GM23338 (cell line): ENCODE measurements at regions not wholly inside any gene's neighbourhood (a gene's known extent, or its start where the extent isn't known, plus 50 kb on each side); places are given as distances from the start of the nearest gene placed in this dataset.

ENCODE experiments used
- ATAC-seq: fragments of 200-7000 bp; cut with Tn5 transposase; 3 replicates; pipeline ENCODE4 v1.9.1; 2020
- DNase-seq: peaks from one replicate; pipeline ENCODE4 v3.0.0-alpha.2; 2015; ENCODE audit warnings: low spot score
- H2AFZ ChIP-seq: fragments of 200-600 bp; sonication (generic); 2 replicates; pipeline ENCODE4 v1.8.0; 2016; ENCODE audit warnings: antibody characterized with exemption, mild to moderate bottlenecking, moderate library complexity
- H3F3A ChIP-seq: fragments of 200-600 bp; sonication (generic); replicated peaks from 2 replicates; pipeline ENCODE4 v1.8.0; 2017; ENCODE audit warnings: antibody characterized with exemption, mixed run types, low read depth
- H3K27ac ChIP-seq: fragments of 200-600 bp; sonication (generic); 2 replicates; pipeline ENCODE4 v1.6.1; 2016; ENCODE audit warnings: low read depth
- H3K27me3 ChIP-seq: fragments of 200-600 bp; sonication (generic); 2 replicates; pipeline ENCODE4 v1.8.0; 2016; ENCODE audit warnings: mild to moderate bottlenecking, mixed run types, moderate library complexity; ENCODE audit not compliant: insufficient read depth
- H3K36me3 ChIP-seq: fragments of 200-600 bp; sonication (generic); 2 replicates; pipeline ENCODE4 v1.8.0; 2016; ENCODE audit warnings: mild to moderate bottlenecking; ENCODE audit not compliant: insufficient read depth
- H3K4me1 ChIP-seq: fragments of 200-600 bp; sonication (generic); 2 replicates; pipeline ENCODE4 v1.8.0; 2016; ENCODE audit warnings: mild to moderate bottlenecking, moderate library complexity; ENCODE audit not compliant: insufficient read depth
- H3K4me2 ChIP-seq: fragments of 200-600 bp; sonication (generic); 2 replicates; pipeline ENCODE4 v1.7.1; 2017; ENCODE audit warnings: mixed run types
- H3K4me3 ChIP-seq: fragments of 200-600 bp; sonication (generic); 2 replicates; pipeline ENCODE4 v1.6.1; 2016; ENCODE audit warnings: mixed run types
- H3K79me2 ChIP-seq: fragments of 200-600 bp; sonication (generic); replicated peaks from 2 replicates; pipeline ENCODE4 v1.8.0; 2017; ENCODE audit warnings: mild to moderate bottlenecking; ENCODE audit not compliant: insufficient read depth
- H3K9me2 ChIP-seq: fragments of 200-600 bp; sonication (generic); 2 replicates; pipeline ENCODE4 v1.8.0; 2017; ENCODE audit not compliant: insufficient read depth
- H4K20me1 ChIP-seq: fragments of 200-600 bp; sonication (generic); replicated peaks from 2 replicates; pipeline ENCODE4 v1.8.0; 2017; ENCODE audit warnings: mild to moderate bottlenecking; ENCODE audit not compliant: insufficient read depth
- H3K27ac Mint-ChIP-seq: 2 replicates; pipeline ENCODE4 v1.8.0; 2020; ENCODE audit warnings: inconsistent platforms, mild to moderate bottlenecking, moderate library complexity, mixed read lengths
- H3K27me3 Mint-ChIP-seq: 3 replicates; pipeline ENCODE4 v1.8.0; 2022; ENCODE audit warnings: low read depth, mild to moderate bottlenecking, moderate library complexity, mixed read lengths, inconsistent platforms; ENCODE audit not compliant: insufficient read depth, poor library complexity
- H3K36me3 Mint-ChIP-seq: 3 replicates; pipeline ENCODE4 v1.8.0; 2021; ENCODE audit warnings: low read depth, mild to moderate bottlenecking, inconsistent platforms, moderate library complexity, mixed read lengths
- H3K4me1 Mint-ChIP-seq: 3 replicates; pipeline ENCODE4 v1.8.0; 2020; ENCODE audit warnings: mild to moderate bottlenecking, inconsistent platforms, mixed read lengths
- H3K4me3 Mint-ChIP-seq: 3 replicates; pipeline ENCODE4 v1.8.0; 2021; ENCODE audit warnings: moderate library complexity, mild to moderate bottlenecking, inconsistent platforms, mixed read lengths
- H3K9me3 Mint-ChIP-seq: 3 replicates; pipeline ENCODE4 v1.8.0; 2020; ENCODE audit warnings: moderate library complexity, mild to moderate bottlenecking, inconsistent platforms, mixed read lengths
- CREB1 ChIP-seq: fragments of 250-450 bp; sonication (Bioruptor Pico); IDR thresholded peaks from 2 replicates; pipeline ENCODE4 v1.5.0; 2020; ENCODE audit warnings: low read depth, mild to moderate bottlenecking, moderate library complexity
- EZH2phosphoT487 ChIP-seq: fragments of 200-600 bp; sonication (generic); IDR thresholded peaks from one replicate; pipeline ENCODE4 v1.8.1; 2018; ENCODE audit warnings: antibody characterized with exemption; ENCODE audit not compliant: unreplicated experiment
- JUNB ChIP-seq: IDR thresholded peaks from one replicate; pipeline ENCODE4 v1.6.1; 2016; ENCODE audit warnings: antibody characterized with exemption; ENCODE audit not compliant: unreplicated experiment
- POLR2AphosphoS5 ChIP-seq: IDR thresholded peaks from 2 replicates; pipeline ENCODE4 v1.6.1; 2016; ENCODE audit warnings: antibody characterized with exemption, low read depth
- STAT1 ChIP-seq: IDR thresholded peaks from one replicate; pipeline ENCODE4 v1.6.1; 2016; ENCODE audit warnings: antibody characterized with exemption; ENCODE audit not compliant: unreplicated experiment
- ZNF462 ChIP-seq: fragments of 250-450 bp; sonication (Bioruptor Pico); IDR thresholded peaks from 2 replicates; pipeline ENCODE4 v1.5.0; 2020; ENCODE audit warnings: mild to moderate bottlenecking, moderate library complexity
- TF ChIP-seq, protein P1 (sequence below): IDR thresholded peaks from one replicate; pipeline ENCODE4 v1.6.1; 2018; ENCODE audit warnings: antibody characterized with exemption; ENCODE audit not compliant: unreplicated experiment

- TF ChIP-seq, protein P1, sequence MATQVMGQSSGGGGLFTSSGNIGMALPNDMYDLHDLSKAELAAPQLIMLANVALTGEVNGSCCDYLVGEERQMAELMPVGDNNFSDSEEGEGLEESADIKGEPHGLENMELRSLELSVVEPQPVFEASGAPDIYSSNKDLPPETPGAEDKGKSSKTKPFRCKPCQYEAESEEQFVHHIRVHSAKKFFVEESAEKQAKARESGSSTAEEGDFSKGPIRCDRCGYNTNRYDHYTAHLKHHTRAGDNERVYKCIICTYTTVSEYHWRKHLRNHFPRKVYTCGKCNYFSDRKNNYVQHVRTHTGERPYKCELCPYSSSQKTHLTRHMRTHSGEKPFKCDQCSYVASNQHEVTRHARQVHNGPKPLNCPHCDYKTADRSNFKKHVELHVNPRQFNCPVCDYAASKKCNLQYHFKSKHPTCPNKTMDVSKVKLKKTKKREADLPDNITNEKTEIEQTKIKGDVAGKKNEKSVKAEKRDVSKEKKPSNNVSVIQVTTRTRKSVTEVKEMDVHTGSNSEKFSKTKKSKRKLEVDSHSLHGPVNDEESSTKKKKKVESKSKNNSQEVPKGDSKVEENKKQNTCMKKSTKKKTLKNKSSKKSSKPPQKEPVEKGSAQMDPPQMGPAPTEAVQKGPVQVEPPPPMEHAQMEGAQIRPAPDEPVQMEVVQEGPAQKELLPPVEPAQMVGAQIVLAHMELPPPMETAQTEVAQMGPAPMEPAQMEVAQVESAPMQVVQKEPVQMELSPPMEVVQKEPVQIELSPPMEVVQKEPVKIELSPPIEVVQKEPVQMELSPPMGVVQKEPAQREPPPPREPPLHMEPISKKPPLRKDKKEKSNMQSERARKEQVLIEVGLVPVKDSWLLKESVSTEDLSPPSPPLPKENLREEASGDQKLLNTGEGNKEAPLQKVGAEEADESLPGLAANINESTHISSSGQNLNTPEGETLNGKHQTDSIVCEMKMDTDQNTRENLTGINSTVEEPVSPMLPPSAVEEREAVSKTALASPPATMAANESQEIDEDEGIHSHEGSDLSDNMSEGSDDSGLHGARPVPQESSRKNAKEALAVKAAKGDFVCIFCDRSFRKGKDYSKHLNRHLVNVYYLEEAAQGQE = no peak
These were observed 87.9 kb downstream of the ATPSCKMT start (continued) for GRCh38 chr5:10161778-10162177.

- Histone ChIP-seq H3K79me2 (no peaks in the 10 kb centered on the region), H4K20me1 (no peaks in the 10 kb centered on the region), H2AFZ (no peak overlapping the region), H3K4me1 (peaks cover 46% of the 10 kb centered on the region), H3F3A (no peaks in the 10 kb centered on the region), H3K9me2 (peaks cover 16% of the 10 kb centered on the region), H3K27ac (no peak overlapping the region), H3K4me2 (no peak overlapping the region), H3K36me3 (no peaks in the 10 kb centered on the region), H3K4me3 (no peak overlapping the region), H3K27me3 (no peaks in the 10 kb centered on the region)
- H3K4me1 Mint-ChIP-seq = peaks cover 46% of the 10 kb centered on the region
- ATAC-seq = no peak
- TF ChIP-seq CREB1 (CRISPR knock-in tag) (no peak), STAT1 (no peak), ZNF462 (CRISPR knock-in tag) (no peak), POLR2AphosphoS5 (no peak), JUNB (no peak), EZH2phosphoT487 (no peak)
- no peak overlapping the region for H3K4me3 Mint-ChIP-seq
- no peak for DNase-seq
- H3K27ac Mint-ChIP-seq = no peak overlapping the region
- peaks cover 5% of the 10 kb centered on the region; the same call in 2 of the 3 replicates for H3K9me3 Mint-ChIP-seq
- H3K27me3 Mint-ChIP-seq = peaks cover 1% of the 10 kb centered on the region
- peaks cover 5% of the 10 kb centered on the region; the same call in 1 of the 3 replicates for H3K36me3 Mint-ChIP-seq
These were observed 89.4 kb downstream of the ATPSCKMT start for GRCh38 chr5:10160241-10160640.
